Gastroesophageal sphincter (tissue), 3 donors: ENCODE measurements at regions not wholly inside any gene's neighbourhood (a gene's known extent, or its start where the extent isn't known, plus 50 kb on each side); places are given as distances from the start of the nearest gene placed in this dataset.

Experiments used
- POLR2AphosphoS5 ChIP-seq: sonication (generic); formaldehyde crosslinking; IDR thresholded peaks from one replicate; pipeline ENCODE4 v1.6.1; 2017; ENCODE audit warnings: antibody characterized with exemption
- TF ChIP-seq, protein P1 (sequence below), 4 experiments: fragments of 200-600 bp in 2 of 4; fragments of 450-650 bp in 2 of 4; sonication (generic) in 1 of 4; IDR thresholded peaks; one replicate each; pipeline ENCODE4 v1.5.1; 2017 to 2019; ENCODE audit warnings: antibody characterized with exemption in 4 of 4, mild to moderate bottlenecking in 2 of 4, moderate library complexity in 2 of 4

DNA sequence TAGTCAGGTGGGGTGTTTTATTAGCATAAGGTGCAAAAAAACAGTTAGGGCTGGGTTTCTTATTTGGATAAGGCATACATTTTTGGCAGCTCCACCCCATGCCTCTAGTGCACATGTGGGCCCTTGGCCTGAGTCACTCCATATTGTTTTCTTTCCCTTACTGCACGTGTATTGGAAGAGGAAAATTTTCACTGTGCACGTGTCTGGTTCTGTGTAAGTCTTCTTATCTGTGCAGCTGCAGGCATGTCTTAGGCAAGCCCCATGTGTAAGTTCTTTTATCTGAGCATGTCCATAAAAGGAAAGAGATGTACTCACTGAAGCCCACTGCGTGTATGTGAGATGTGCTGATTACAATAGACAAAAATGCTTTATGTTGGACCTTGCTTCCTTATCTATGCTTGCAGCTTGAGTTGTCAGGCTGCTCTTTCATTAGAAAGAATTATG lies 540.3 kb upstream of the IGFBP3 start:
- no peak for TF ChIP-seq POLR2AphosphoS5
- TF ChIP-seq, protein P1, sequence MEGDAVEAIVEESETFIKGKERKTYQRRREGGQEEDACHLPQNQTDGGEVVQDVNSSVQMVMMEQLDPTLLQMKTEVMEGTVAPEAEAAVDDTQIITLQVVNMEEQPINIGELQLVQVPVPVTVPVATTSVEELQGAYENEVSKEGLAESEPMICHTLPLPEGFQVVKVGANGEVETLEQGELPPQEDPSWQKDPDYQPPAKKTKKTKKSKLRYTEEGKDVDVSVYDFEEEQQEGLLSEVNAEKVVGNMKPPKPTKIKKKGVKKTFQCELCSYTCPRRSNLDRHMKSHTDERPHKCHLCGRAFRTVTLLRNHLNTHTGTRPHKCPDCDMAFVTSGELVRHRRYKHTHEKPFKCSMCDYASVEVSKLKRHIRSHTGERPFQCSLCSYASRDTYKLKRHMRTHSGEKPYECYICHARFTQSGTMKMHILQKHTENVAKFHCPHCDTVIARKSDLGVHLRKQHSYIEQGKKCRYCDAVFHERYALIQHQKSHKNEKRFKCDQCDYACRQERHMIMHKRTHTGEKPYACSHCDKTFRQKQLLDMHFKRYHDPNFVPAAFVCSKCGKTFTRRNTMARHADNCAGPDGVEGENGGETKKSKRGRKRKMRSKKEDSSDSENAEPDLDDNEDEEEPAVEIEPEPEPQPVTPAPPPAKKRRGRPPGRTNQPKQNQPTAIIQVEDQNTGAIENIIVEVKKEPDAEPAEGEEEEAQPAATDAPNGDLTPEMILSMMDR (IDR thresholded peaks at IDR 0.05), result no peak
